DND-41 (cell line): ENCODE measurements at regions not wholly inside any gene's neighbourhood (a gene's known extent, or its start where the extent isn't known, plus 50 kb on each side); places are given as distances from the start of the nearest gene placed in this dataset.

Experiments used
- ATAC-seq: fragments of 200-7000 bp; cut with Tn5 transposase; 3 replicates; pipeline ENCODE4 v1.9.1; 2021; ENCODE audit warnings: low read depth; ENCODE audit not compliant: insufficient read depth
- DNase-seq: peaks from one replicate; pipeline ENCODE4 v3.0.0-alpha.2; 2020
- H2AFZ ChIP-seq: 2 replicates; pipeline ENCODE4 v1.6.0; 2012; ENCODE audit warnings: low read depth, low read length
- H3K27ac ChIP-seq: 2 replicates; pipeline ENCODE4 v1.5.1; 2012; ENCODE audit warnings: low read length, inconsistent platforms
- H3K27me3 ChIP-seq: fragments of 200-600 bp; sonication (generic); 2 replicates; pipeline ENCODE4 v1.6.0; 2012; ENCODE audit warnings: low read length, mild to moderate bottlenecking, inconsistent platforms; ENCODE audit not compliant: insufficient read depth, poor library complexity
- H3K36me3 ChIP-seq: 2 replicates; pipeline ENCODE4 v1.5.1; 2012; ENCODE audit warnings: low read length, inconsistent platforms; ENCODE audit not compliant: insufficient read depth
- H3K4me1 ChIP-seq: 2 replicates; pipeline ENCODE4 v1.5.1; 2012; ENCODE audit warnings: mild to moderate bottlenecking, low read length; ENCODE audit not compliant: insufficient read depth
- H3K4me2 ChIP-seq: 2 replicates; pipeline ENCODE4 v1.6.0; 2012; ENCODE audit warnings: mild to moderate bottlenecking, moderate library complexity, low read length, inconsistent platforms; ENCODE audit not compliant: insufficient read depth
- H3K4me3 ChIP-seq, 2 experiments: fragments of 200-600 bp in 1 of 2; shearing (Covaris generic) in 1 of 2; 2 replicates each; pipeline ENCODE4 v1.5.1; 2012 to 2016; ENCODE audit warnings: inconsistent platforms in 2 of 2, low read length in 2 of 2, mild to moderate bottlenecking in 2 of 2, low read depth in 1 of 2, moderate library complexity in 1 of 2
- H3K79me2 ChIP-seq: 2 replicates; pipeline ENCODE4 v1.6.0; 2012; ENCODE audit warnings: low read length, inconsistent platforms; ENCODE audit not compliant: insufficient read depth
- H3K9ac ChIP-seq: 2 replicates; pipeline ENCODE4 v1.6.0; 2012; ENCODE audit warnings: low read depth, mild to moderate bottlenecking, inconsistent platforms, low read length, moderate library complexity
- H3K9me3 ChIP-seq: 2 replicates; pipeline ENCODE4 v1.5.1; 2012; ENCODE audit warnings: low read length, moderate library complexity, mild to moderate bottlenecking, inconsistent platforms; ENCODE audit not compliant: insufficient read depth, severe bottlenecking
- H4K20me1 ChIP-seq: 2 replicates; pipeline ENCODE4 v1.6.0; 2012; ENCODE audit warnings: low read length; ENCODE audit not compliant: insufficient read depth
- CTCF ChIP-seq: IDR thresholded peaks from 2 replicates; pipeline ENCODE4 v1.5.1; 2012; ENCODE audit warnings: borderline replicate concordance, low read length, moderate library complexity, mild to moderate bottlenecking; ENCODE audit not compliant: poor library complexity, severe bottlenecking; ENCODE audit errors: extremely low read depth
- EZH2 ChIP-seq: IDR thresholded peaks from 3 replicates; pipeline ENCODE4 v1.6.1; 2012; ENCODE audit warnings: borderline replicate concordance, low read depth, mild to moderate bottlenecking, moderate library complexity, low read length, inconsistent platforms; ENCODE audit not compliant: severe bottlenecking

- Histone ChIP-seq H3K27ac (no peak overlapping the region), H3K4me1 (no peaks in the 10 kb centered on the region), H3K79me2 (no peaks in the 10 kb centered on the region), H3K36me3 (no peaks in the 10 kb centered on the region), H3K9me3 (no peaks in the 10 kb centered on the region), H3K9ac (no peak overlapping the region), H3K27me3 (no peaks in the 10 kb centered on the region), H3K4me2 (no peak overlapping the region), H4K20me1 (no peaks in the 10 kb centered on the region), H3K4me3 (no peak overlapping the region), H2AFZ (no peak overlapping the region)
- no peak for ATAC-seq
- TF ChIP-seq EZH2, result no peak
- TF ChIP-seq CTCF, result no peak
- no peak for DNase-seq
Measured at GRCh38 chr18:39527465-39527864, 1961.9 kb upstream of the CELF4 start.

DNA sequence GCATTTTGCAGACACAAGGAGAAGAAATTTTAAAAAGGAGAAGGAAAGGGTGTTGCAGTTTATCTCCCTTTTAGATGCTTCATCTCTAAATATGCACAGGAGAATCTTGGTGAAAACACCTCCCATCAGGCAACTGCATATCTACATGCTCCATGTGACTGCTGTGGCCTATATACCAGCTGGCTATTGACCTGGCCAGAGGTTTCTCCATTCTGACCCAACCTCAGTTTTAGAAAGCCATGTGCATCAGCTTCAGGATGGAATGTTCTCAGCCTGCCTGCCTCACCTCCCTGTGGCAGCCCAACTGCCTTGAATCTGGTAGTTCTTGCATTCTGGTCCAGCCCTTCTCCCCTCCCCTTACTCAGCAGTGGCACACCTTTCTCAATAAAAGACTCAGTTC, 1958.8 kb upstream of the CELF4 start:
- Histone ChIP-seq H3K36me3 (no peaks in the 10 kb centered on the region), H3K4me2 (no peak overlapping the region), H3K27ac (no peak overlapping the region), H4K20me1 (no peaks in the 10 kb centered on the region), H3K4me1 (no peaks in the 10 kb centered on the region), H2AFZ (no peak overlapping the region), H3K4me3 (no peak overlapping the region), H3K9ac (no peak overlapping the region), H3K9me3 (no peaks in the 10 kb centered on the region), H3K27me3 (no peaks in the 10 kb centered on the region), H3K79me2 (no peaks in the 10 kb centered on the region)
- TF ChIP-seq EZH2 (no peak), CTCF (no peak)
- DNase-seq (no peak), ATAC-seq (no peak)

DNA sequence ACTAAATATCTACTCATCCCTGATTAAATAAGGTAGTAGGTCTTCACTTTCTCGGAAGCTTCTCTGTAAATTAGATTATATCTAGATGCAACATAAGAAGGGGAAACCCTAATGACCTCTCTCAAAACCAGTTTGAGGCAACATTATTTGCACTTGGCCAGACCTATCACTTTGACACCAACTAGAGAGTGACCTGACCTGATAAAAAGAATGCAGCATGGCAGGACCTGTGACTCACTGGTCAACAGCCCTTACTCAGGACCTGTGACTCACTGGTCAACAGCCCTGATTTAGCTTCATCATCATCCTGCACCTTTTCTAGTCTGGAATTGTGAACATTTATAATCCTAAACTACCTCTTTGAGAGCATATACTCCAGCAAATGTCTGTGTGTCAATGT, 1957.7 kb upstream of the CELF4 start:
- no peak overlapping the region for H3K4me2 ChIP-seq
- H3K4me1 ChIP-seq, result no peaks in the 10 kb centered on the region
- H3K9ac ChIP-seq, result no peak overlapping the region
- no peaks in the 10 kb centered on the region for H3K79me2 ChIP-seq
- no peak overlapping the region for H3K4me3 ChIP-seq
- H3K9me3 ChIP-seq, result no peaks in the 10 kb centered on the region
- H3K27me3 ChIP-seq, result no peaks in the 10 kb centered on the region
- no peaks in the 10 kb centered on the region for H4K20me1 ChIP-seq
- no peak overlapping the region for H2AFZ ChIP-seq
- ATAC-seq, result no peak
- TF ChIP-seq EZH2 (no peak), CTCF (no peak)
- no peak for DNase-seq
- H3K36me3 ChIP-seq, result no peaks in the 10 kb centered on the region
- H3K27ac ChIP-seq, result no peak overlapping the region

DNA sequence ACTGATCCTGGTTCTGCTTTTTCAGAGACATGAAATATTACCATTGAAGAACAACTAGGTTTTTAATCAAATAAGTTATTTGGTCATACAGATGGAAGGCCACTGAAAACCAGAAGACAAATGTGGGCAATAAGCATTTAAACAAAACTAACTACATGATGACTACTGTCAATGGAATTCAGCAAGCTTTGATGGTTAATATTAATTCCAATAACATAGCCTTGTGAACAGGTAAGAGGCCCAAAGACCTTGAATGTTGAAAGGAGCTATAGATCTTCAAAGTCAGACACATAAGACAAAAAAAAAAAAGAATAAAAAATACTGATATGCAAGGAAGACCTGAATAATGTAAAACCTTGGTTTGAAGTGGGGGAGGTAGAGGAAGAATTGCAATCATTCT, 1955.6 kb upstream of the CELF4 start:
- H3K4me2 ChIP-seq, result no peak overlapping the region
- H2AFZ ChIP-seq, result no peak overlapping the region
- H4K20me1 ChIP-seq, result no peaks in the 10 kb centered on the region
- H3K79me2 ChIP-seq, result no peaks in the 10 kb centered on the region
- TF ChIP-seq EZH2 (no peak), CTCF (no peak)
- no peaks in the 10 kb centered on the region for H3K36me3 ChIP-seq
- no peak for ATAC-seq
- no peaks in the 10 kb centered on the region for H3K9me3 ChIP-seq
- DNase-seq, result no peak
- H3K4me3 ChIP-seq, result no peak overlapping the region
- H3K4me1 ChIP-seq, result no peaks in the 10 kb centered on the region
- no peak overlapping the region for H3K27ac ChIP-seq
- H3K27me3 ChIP-seq, result no peaks in the 10 kb centered on the region
- H3K9ac ChIP-seq, result no peak overlapping the region
